ENCODE measurements at regions not wholly inside any gene's neighbourhood (a gene's known extent, or its start where the extent isn't known, plus 50 kb on each side); places are given as distances from the start of the nearest gene placed in this dataset.

GRCh38 chr4:8765631-8766590 is 105.7 kb downstream of the HMX1 start:
- Mint-ChIP-seq H3K27me3 (ENCODE audit: low read depth) (peaks cover 27% of the 10 kb centered on the region), H3K36me3 (ENCODE audit: low read depth) (no peaks in the 10 kb centered on the region), H3K4me1 (no peaks in the 10 kb centered on the region), H3K4me3 (no peak overlapping the region), H3K9me3 (no peaks in the 10 kb centered on the region), H3K27ac (ENCODE audit: unreplicated experiment) (no peak overlapping the region)
- TF ChIP-seq CTCF (conservative IDR thresholded peaks at IDR 0.05): no peak
- no peak for DNase-seq (ENCODE audit: low read depth, low spot score)

GRCh38 chr4:8765084-8765483 is 106.6 kb downstream of the HMX1 start:
- DNase-seq (ENCODE audit: low read depth, low spot score): no peak
- Mint-ChIP-seq H3K4me1 (no peaks in the 10 kb centered on the region), H3K9me3 (no peaks in the 10 kb centered on the region), H3K27me3 (ENCODE audit: low read depth) (peaks cover 26% of the 10 kb centered on the region), H3K36me3 (ENCODE audit: low read depth) (no peaks in the 10 kb centered on the region), H3K4me3 (no peak overlapping the region), H3K27ac (ENCODE audit: unreplicated experiment) (peak overlapping the region; percentile 88)
- no peak for TF ChIP-seq CTCF (conservative IDR thresholded peaks at IDR 0.05)

GRCh38 chr4:8763966-8764901 is 107.4 kb downstream of the HMX1 start:
- Mint-ChIP-seq H3K27me3 (ENCODE audit: low read depth) (peaks cover 27% of the 10 kb centered on the region), H3K4me1 (no peaks in the 10 kb centered on the region), H3K4me3 (no peak overlapping the region), H3K27ac (ENCODE audit: unreplicated experiment) (no peak overlapping the region), H3K9me3 (no peaks in the 10 kb centered on the region), H3K36me3 (ENCODE audit: low read depth) (no peaks in the 10 kb centered on the region)
- DNase-seq (ENCODE audit: low read depth, low spot score): no peak
- TF ChIP-seq CTCF (conservative IDR thresholded peaks at IDR 0.05): no peak

GRCh38 chr4:8762951-8763735 is 108.5 kb downstream of the HMX1 start:
- DNase-seq (ENCODE audit: low read depth, low spot score): no peak
- Mint-ChIP-seq H3K9me3 (no peaks in the 10 kb centered on the region), H3K4me3 (no peak overlapping the region), H3K36me3 (ENCODE audit: low read depth) (no peaks in the 10 kb centered on the region), H3K4me1 (no peaks in the 10 kb centered on the region), H3K27ac (ENCODE audit: unreplicated experiment) (no peak overlapping the region), H3K27me3 (ENCODE audit: low read depth) (peaks cover 24% of the 10 kb centered on the region)
- no peak for TF ChIP-seq CTCF (conservative IDR thresholded peaks at IDR 0.05)

GRCh38 chr4:8762356-8762755 is 109.3 kb downstream of the HMX1 start:
- DNase-seq (ENCODE audit: low read depth, low spot score): no peak

More at GRCh38 chr4:8762356-8762755, 109.3 kb downstream of the HMX1 start:
- no peak for TF ChIP-seq CTCF (conservative IDR thresholded peaks at IDR 0.05)
- no peaks in the 10 kb centered on the region for H3K36me3 Mint-ChIP-seq (ENCODE audit: low read depth)
- H3K27me3 Mint-ChIP-seq (ENCODE audit: low read depth): peaks cover 27% of the 10 kb centered on the region
- H3K27ac Mint-ChIP-seq (ENCODE audit: unreplicated experiment): no peak overlapping the region
- no peak overlapping the region for H3K4me3 Mint-ChIP-seq
- H3K4me1 Mint-ChIP-seq: no peaks in the 10 kb centered on the region
- no peaks in the 10 kb centered on the region for H3K9me3 Mint-ChIP-seq

Measured in neural crest cell (in vitro differentiated cells).